Nephron progenitor cell (in vitro differentiated cells): ENCODE measurements at regions not wholly inside any gene's neighbourhood (a gene's known extent, or its start where the extent isn't known, plus 50 kb on each side); places are given as distances from the start of the nearest gene placed in this dataset.

Experiments
- DNase-seq: peaks from one replicate; pipeline ENCODE4 v3.0.0; 2021
- H3K27ac Mint-ChIP-seq: 2 replicates; pipeline ENCODE4 v1.8.0; 2021; ENCODE audit warnings: mild to moderate bottlenecking, moderate library complexity, mixed read lengths
- H3K27me3 Mint-ChIP-seq: 2 replicates; pipeline ENCODE4 v1.8.0; 2021; ENCODE audit warnings: mild to moderate bottlenecking, low read depth, mixed read lengths; ENCODE audit not compliant: poor library complexity
- H3K36me3 Mint-ChIP-seq: 2 replicates; pipeline ENCODE4 v1.8.0; 2021; ENCODE audit warnings: low read depth, mixed read lengths
- H3K4me1 Mint-ChIP-seq: 2 replicates; pipeline ENCODE4 v1.8.0; 2021; ENCODE audit warnings: mixed read lengths
- H3K4me3 Mint-ChIP-seq: 2 replicates; pipeline ENCODE4 v1.8.0; 2021; ENCODE audit warnings: mild to moderate bottlenecking, moderate library complexity, mixed read lengths
- H3K9me3 Mint-ChIP-seq: 2 replicates; pipeline ENCODE4 v1.8.0; 2021; ENCODE audit warnings: mild to moderate bottlenecking, moderate library complexity, mixed read lengths
- CTCF ChIP-seq: fragments of 200-600 bp; sonication (generic); IDR thresholded peaks from 2 replicates; pipeline ENCODE4 v1.5.0; 2021; ENCODE audit warnings: antibody characterized with exemption

- TF ChIP-seq CTCF: no peak
- H3K27ac Mint-ChIP-seq: no peak overlapping the region
- no peaks in the 10 kb centered on the region for H3K4me1 Mint-ChIP-seq
- peaks cover 7% of the 10 kb centered on the region for H3K9me3 Mint-ChIP-seq
- no peak overlapping the region for H3K4me3 Mint-ChIP-seq
- H3K36me3 Mint-ChIP-seq: no peaks in the 10 kb centered on the region
- no peak for DNase-seq
- peaks cover 14% of the 10 kb centered on the region for H3K27me3 Mint-ChIP-seq
Observed at GRCh38 chr5:122680623-122681350, 94.1 kb upstream of the SNX2 start.

GRCh38 chr5:122683631-122684030 lies 91.2 kb upstream of the SNX2 start:
- Mint-ChIP-seq H3K9me3 (peaks cover 15% of the 10 kb centered on the region), H3K4me3 (no peak overlapping the region), H3K27me3 (peaks cover 8% of the 10 kb centered on the region), H3K27ac (no peak overlapping the region), H3K4me1 (no peaks in the 10 kb centered on the region), H3K36me3 (no peaks in the 10 kb centered on the region)
- no peak for TF ChIP-seq CTCF
- no peak for DNase-seq

DNA sequence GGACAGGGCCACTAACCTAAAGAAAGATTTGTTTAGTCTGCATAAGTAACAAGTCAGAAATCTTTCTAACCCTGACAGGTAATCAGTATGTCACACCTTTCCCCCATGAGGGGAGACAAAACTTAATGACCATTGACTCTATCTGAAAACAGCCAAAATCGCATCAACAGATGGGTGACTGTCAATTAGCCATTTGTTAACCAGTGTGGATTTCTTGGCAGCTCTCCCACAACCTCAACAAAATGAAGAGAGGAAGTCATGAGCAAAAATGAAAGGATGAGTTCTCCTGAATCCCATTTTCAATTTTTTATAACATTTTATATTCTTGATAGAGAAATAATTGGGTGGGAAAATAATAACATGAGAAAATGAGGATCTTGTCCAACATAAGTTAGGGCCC lies 84.6 kb upstream of the SNX2 start:
- Mint-ChIP-seq H3K4me1 (peaks cover 14% of the 10 kb centered on the region), H3K36me3 (no peaks in the 10 kb centered on the region), H3K4me3 (no peak overlapping the region), H3K27me3 (no peaks in the 10 kb centered on the region), H3K9me3 (peaks cover 10% of the 10 kb centered on the region), H3K27ac (no peak overlapping the region)
- no peak for TF ChIP-seq CTCF
- DNase-seq: no peak

DNA sequence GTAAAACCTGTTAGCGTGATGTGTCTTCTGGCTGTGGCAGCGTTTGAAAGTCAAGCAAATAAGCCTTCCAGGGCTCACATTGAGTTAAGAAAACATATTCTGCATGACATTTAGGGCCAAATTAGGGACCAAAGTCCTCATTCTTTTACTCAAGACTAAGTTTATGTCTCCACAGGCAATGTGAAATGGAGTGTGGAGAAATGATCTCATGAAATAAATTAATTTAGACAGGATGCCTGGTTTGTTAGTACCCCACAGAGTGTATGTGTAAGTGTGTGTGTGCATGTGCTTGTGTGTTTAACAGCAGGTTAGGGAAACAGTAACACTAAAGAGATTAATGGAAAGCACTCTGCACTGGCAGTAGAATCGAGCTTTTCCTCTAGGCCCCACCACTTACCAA lies 82.9 kb upstream of the SNX2 start:
- Mint-ChIP-seq H3K4me1 (peaks cover 14% of the 10 kb centered on the region), H3K9me3 (peaks cover 6% of the 10 kb centered on the region), H3K4me3 (no peak overlapping the region), H3K36me3 (no peaks in the 10 kb centered on the region), H3K27me3 (no peaks in the 10 kb centered on the region), H3K27ac (no peak overlapping the region)
- no peak for TF ChIP-seq CTCF
- DNase-seq: no peak

DNA sequence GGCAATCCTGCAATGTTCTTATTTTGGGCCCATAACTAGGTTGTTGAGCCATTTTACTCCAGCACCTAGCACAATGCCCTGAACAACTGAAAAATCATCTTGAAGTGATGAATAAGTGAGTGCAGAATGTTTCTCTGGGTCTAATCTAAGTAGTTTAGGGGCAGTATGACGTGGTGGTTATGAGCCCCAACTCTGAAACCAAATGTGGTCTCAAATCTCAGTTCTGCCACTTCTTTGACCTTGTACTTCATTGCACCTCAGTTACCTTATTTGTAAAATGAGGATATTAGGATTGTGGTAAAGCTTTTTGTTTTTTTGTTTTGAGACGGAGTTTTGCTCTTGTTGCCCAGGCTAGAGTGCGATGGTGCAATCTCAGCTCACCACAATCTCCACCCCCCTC lies 80.9 kb upstream of the SNX2 start:
- no peaks in the 10 kb centered on the region for H3K9me3 Mint-ChIP-seq

More for the DNA sequence above, 80.9 kb upstream of the SNX2 start:
- no peak for TF ChIP-seq CTCF
- no peak for DNase-seq
- H3K36me3 Mint-ChIP-seq: no peaks in the 10 kb centered on the region
- H3K27me3 Mint-ChIP-seq: no peaks in the 10 kb centered on the region
- no peak overlapping the region for H3K27ac Mint-ChIP-seq
- H3K4me3 Mint-ChIP-seq: no peak overlapping the region
- peaks cover 14% of the 10 kb centered on the region for H3K4me1 Mint-ChIP-seq
